ENCODE measurements at regions not wholly inside any gene's neighbourhood (a gene's known extent, or its start where the extent isn't known, plus 50 kb on each side); places are given as distances from the start of the nearest gene placed in this dataset.

GRCh38 chr2:167599219-167599618 is 648.2 kb downstream of the STK39 start:
- no peak overlapping the region for H3K27ac ChIP-seq (replicated peaks)
- no peaks in the 10 kb centered on the region for H3K9me3 ChIP-seq (replicated peaks)
- H3K27me3 ChIP-seq (ENCODE audit: low read depth) = no peaks in the 10 kb centered on the region
- H3K4me3 ChIP-seq = no peak overlapping the region
- no peaks in the 10 kb centered on the region for H3K36me3 ChIP-seq
- intact Hi-C loops (cut with micrococcal nuclease) = no loop called here
- H3K4me1 ChIP-seq = no peaks in the 10 kb centered on the region
- no peak for TF ChIP-seq CTCF (IDR thresholded peaks at IDR 0.05; ENCODE audit: borderline replicate concordance)
- DNase-seq = no peak

GRCh38 chr2:167595839-167596471 is 651.4 kb downstream of the STK39 start:
- intact Hi-C loops (cut with micrococcal nuclease) = no loop called here
- H3K9me3 ChIP-seq (replicated peaks) = no peaks in the 10 kb centered on the region

GRCh38 chr2:167595021-167595420 is 652.4 kb downstream of the STK39 start:
- no peaks in the 10 kb centered on the region for H3K9me3 ChIP-seq (replicated peaks)
- no peaks in the 10 kb centered on the region for H3K27me3 ChIP-seq (ENCODE audit: low read depth)
- no peak for TF ChIP-seq CTCF (IDR thresholded peaks at IDR 0.05; ENCODE audit: borderline replicate concordance)
- DNase-seq = no peak
- no peaks in the 10 kb centered on the region for H3K4me1 ChIP-seq
- H3K4me3 ChIP-seq = no peak overlapping the region
- H3K27ac ChIP-seq (replicated peaks) = no peak overlapping the region
- H3K36me3 ChIP-seq = no peaks in the 10 kb centered on the region
- intact Hi-C loops (cut with micrococcal nuclease) = no loop called here

More at GRCh38 chr2:167595839-167596471, 651.4 kb downstream of the STK39 start:
- Histone ChIP-seq H3K4me1 (no peaks in the 10 kb centered on the region), H3K27ac (replicated peaks) (no peak overlapping the region), H3K36me3 (no peaks in the 10 kb centered on the region), H3K4me3 (no peak overlapping the region), H3K27me3 (ENCODE audit: low read depth) (no peaks in the 10 kb centered on the region)
- TF ChIP-seq CTCF (IDR thresholded peaks at IDR 0.05; ENCODE audit: borderline replicate concordance) = no peak
- DNase-seq = no peak

- H3K4me3 ChIP-seq = no peak overlapping the region
- H3K4me1 ChIP-seq = no peaks in the 10 kb centered on the region
- intact Hi-C loops (cut with micrococcal nuclease) = no loop called here
- H3K36me3 ChIP-seq = no peaks in the 10 kb centered on the region
- H3K27ac ChIP-seq (replicated peaks) = no peak overlapping the region
- no peak for DNase-seq
- H3K27me3 ChIP-seq (ENCODE audit: low read depth) = no peaks in the 10 kb centered on the region
- no peaks in the 10 kb centered on the region for H3K9me3 ChIP-seq (replicated peaks)
- TF ChIP-seq CTCF (IDR thresholded peaks at IDR 0.05; ENCODE audit: borderline replicate concordance) = no peak
Observed at GRCh38 chr2:167592441-167592840, 655.0 kb downstream of the STK39 start.

GRCh38 chr2:167582619-167583018 is 664.8 kb downstream of the STK39 start:
- TF ChIP-seq CTCF (IDR thresholded peaks at IDR 0.05; ENCODE audit: borderline replicate concordance) = no peak
- no peak for DNase-seq
- Histone ChIP-seq H3K9me3 (replicated peaks) (no peaks in the 10 kb centered on the region), H3K4me3 (no peak overlapping the region), H3K27ac (replicated peaks) (no peak overlapping the region), H3K27me3 (ENCODE audit: low read depth) (no peaks in the 10 kb centered on the region), H3K4me1 (no peaks in the 10 kb centered on the region), H3K36me3 (no peaks in the 10 kb centered on the region)
- intact Hi-C loops (cut with micrococcal nuclease) = no loop called here

Data from left ventricle myocardium inferior (tissue), 1 donor.